T-helper 1 cell treated with Interleukin-12 subunit alpha and Interleukin-12 subunit beta and Interleukin-4 antibody, amounts not matched to agents 30 μg/mL and 1 μg/mL, for 36 hours (primary cell): ENCODE measurements at regions not wholly inside any gene's neighbourhood (a gene's known extent, or its start where the extent isn't known, plus 50 kb on each side); places are given as distances from the start of the nearest gene placed in this dataset.

ENCODE experiments used
- H3K27ac Mint-ChIP-seq: one replicate; pipeline ENCODE4 v1.8.0; 2021; ENCODE audit warnings: mild to moderate bottlenecking, mixed read lengths
- H3K27me3 Mint-ChIP-seq: one replicate; pipeline ENCODE4 v1.8.0; 2021; ENCODE audit warnings: low read depth, mixed read lengths
- H3K36me3 Mint-ChIP-seq: one replicate; pipeline ENCODE4 v1.8.0; 2021; ENCODE audit warnings: low read depth, mixed read lengths
- H3K4me1 Mint-ChIP-seq: one replicate; pipeline ENCODE4 v1.8.0; 2021; ENCODE audit warnings: low read depth, mixed read lengths
- H3K4me3 Mint-ChIP-seq: one replicate; pipeline ENCODE4 v1.8.0; 2021; ENCODE audit warnings: mild to moderate bottlenecking, moderate library complexity, mixed read lengths
- H3K9me3 Mint-ChIP-seq: one replicate; pipeline ENCODE4 v1.8.0; 2021; ENCODE audit warnings: mixed read lengths

DNA sequence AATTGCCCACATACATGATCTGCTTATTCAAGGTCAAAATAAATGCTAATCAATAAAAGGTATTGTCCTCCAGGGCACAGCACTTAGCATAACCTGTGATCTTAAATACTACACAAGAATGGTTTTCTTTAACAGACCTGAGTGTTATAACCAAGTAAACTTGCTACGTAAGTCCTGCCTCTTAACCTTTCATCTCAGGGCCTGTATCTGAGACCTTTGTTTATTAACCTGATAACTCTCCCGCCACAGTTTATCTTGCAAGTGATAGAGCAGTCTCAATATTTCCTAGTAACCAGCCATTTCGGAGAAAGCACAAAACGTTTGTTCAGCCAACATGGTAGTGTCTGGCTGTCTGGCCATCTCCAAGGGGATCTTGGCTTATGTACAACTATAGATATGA is 88.4 kb downstream of the DUSP6 start:
- H3K27ac Mint-ChIP-seq: no peak overlapping the region
- H3K4me3 Mint-ChIP-seq: no peak overlapping the region
- H3K27me3 Mint-ChIP-seq: no peaks in the 10 kb centered on the region
- H3K9me3 Mint-ChIP-seq: peaks cover 13% of the 10 kb centered on the region
- peaks cover 20% of the 10 kb centered on the region for H3K4me1 Mint-ChIP-seq
- H3K36me3 Mint-ChIP-seq: peaks cover 8% of the 10 kb centered on the region

DNA sequence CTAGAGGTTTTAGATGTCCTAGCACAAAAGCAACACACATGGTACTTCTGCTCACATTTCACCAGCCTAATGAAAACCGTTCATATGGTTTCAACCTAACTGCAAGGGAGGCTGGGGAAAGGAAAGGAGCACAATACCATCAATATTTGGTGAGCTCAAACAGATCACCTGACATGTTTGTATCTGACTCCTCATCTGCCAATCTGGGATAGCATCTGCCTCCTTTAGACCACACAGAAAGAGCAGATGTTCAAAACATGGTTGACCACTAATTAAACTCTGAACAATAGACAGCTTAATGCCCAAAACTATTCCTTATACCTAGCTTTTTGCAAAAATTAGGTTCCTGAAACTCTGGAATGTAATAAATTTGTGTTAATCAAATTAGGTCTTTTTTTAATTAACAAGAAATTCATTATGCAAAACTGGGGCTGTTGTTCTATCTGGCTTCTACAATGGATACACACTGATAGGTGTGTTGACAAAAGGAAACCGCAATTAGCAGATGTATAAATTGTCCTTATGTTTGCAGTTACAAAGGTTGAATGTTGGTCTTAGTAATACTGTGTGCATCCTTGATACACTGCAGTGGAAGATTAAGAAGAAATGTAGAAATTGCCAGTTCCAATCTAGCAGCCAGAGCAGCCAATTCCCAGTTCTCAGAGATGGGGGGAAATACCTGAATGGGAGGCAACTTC is 89.3 kb downstream of the DUSP6 start:
- Mint-ChIP-seq H3K9me3 (peaks cover 22% of the 10 kb centered on the region), H3K27ac (no peak overlapping the region), H3K27me3 (no peaks in the 10 kb centered on the region), H3K4me3 (no peak overlapping the region), H3K4me1 (peaks cover 29% of the 10 kb centered on the region), H3K36me3 (peaks cover 17% of the 10 kb centered on the region)

GRCh38 chr12:89261982-89262381 is 90.3 kb downstream of the DUSP6 start:
- Mint-ChIP-seq H3K27ac (no peak overlapping the region), H3K27me3 (no peaks in the 10 kb centered on the region), H3K4me1 (peaks cover 31% of the 10 kb centered on the region), H3K9me3 (peaks cover 29% of the 10 kb centered on the region), H3K4me3 (no peak overlapping the region), H3K36me3 (peaks cover 18% of the 10 kb centered on the region)

DNA sequence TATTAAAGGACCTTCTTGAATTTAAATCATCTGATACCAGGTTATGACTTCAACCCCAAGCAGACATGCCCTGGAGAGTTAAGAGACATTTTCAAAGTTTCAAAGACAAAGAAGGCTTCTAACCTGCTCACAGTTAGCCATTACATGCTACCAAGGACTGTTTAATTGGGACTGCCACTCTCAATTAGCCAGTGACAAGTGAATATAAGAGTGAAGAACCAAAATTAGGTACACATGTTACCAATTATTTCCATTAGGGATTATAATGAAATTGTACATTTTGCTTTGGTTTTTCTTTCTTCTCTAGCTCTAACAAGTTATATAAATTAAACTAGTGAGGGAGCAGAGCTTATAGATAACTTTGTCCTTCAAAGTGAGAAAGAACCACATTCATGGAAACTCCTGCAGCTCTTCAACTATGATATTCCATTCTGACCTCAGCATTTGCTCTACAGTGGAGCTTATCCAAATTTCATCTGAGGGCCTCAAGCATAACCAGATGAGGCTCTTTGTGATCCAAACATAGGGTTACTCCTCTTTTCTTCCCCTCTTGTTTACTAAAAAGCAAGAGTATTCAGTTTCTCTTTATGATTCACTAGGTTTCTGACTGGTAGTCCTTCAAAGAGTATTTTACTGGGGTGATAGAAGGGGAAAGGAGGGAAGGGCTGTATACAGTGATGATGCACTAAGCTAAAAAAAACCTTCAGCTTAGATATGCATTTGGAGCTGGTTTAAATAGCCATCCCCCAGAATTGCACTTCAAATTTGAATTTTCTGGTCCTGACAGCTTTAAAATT is 91.3 kb downstream of the DUSP6 start:
- H3K36me3 Mint-ChIP-seq: peaks cover 20% of the 10 kb centered on the region
- peak overlapping the region; percentile 31 for H3K27ac Mint-ChIP-seq
- peaks cover 30% of the 10 kb centered on the region for H3K9me3 Mint-ChIP-seq
- no peaks in the 10 kb centered on the region for H3K27me3 Mint-ChIP-seq
- no peak overlapping the region for H3K4me3 Mint-ChIP-seq
- H3K4me1 Mint-ChIP-seq: peaks cover 32% of the 10 kb centered on the region

DNA sequence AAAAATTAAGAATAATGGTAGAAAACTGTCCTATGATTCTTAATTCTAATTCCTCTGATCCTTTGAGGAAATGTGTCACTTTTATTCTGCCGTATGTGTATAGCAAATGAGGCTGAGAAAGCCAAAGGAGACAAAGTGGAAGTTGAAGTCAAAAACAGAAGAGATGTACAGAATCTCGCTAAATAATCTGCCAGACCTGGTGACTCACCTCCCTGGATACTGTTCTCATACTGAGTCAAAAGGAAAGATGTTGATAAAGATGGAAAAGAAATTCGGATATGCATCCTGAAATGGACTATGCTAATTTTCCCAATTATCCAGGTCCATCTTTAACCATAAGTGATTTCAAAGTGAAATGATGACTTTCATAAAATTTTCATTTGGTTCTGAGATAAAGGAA is 92.5 kb downstream of the DUSP6 start:
- Mint-ChIP-seq H3K27ac (no peak overlapping the region), H3K27me3 (no peaks in the 10 kb centered on the region), H3K4me1 (peaks cover 33% of the 10 kb centered on the region), H3K4me3 (no peak overlapping the region), H3K36me3 (peaks cover 24% of the 10 kb centered on the region), H3K9me3 (peaks cover 33% of the 10 kb centered on the region)

DNA sequence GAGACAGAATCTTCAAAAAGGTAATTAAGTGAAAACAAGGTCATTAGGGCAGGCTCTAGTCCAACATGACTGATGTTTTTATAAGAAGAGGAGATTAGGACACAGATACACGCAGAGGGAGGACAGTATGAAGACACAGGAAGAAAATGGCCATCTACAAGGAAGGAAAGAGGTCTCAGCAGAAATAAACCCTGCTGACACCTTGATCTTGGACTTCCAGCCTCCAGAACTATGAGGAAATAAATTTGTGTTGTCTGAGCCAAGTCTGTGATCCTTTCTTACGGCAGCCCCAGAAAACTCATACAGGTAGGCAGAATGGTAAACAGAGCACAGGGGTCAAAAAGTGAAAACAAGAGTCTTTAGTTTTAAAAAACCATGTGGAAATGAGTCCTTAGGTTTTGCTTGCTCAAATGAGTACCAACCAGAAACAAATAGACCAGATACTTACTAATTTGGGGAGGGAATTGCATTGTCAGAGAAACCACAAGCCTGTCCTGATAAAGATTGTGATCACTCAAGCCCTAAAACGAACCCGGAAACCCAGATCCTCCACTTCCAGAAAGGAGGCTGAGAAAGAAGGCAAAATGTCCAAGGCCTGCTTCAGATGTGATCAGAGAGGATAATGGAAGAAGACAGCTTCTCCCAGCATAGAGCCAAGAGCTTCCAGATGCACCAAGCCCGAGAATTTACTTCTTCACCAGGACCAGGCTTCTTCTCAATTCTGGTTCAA is 93.9 kb downstream of the DUSP6 start:
- Mint-ChIP-seq H3K4me3 (no peak overlapping the region), H3K4me1 (peaks cover 35% of the 10 kb centered on the region), H3K36me3 (peaks cover 21% of the 10 kb centered on the region), H3K27ac (no peak overlapping the region), H3K27me3 (no peaks in the 10 kb centered on the region), H3K9me3 (peaks cover 29% of the 10 kb centered on the region)

- H3K36me3 Mint-ChIP-seq: peaks cover 21% of the 10 kb centered on the region
- H3K4me3 Mint-ChIP-seq: no peak overlapping the region
- H3K4me1 Mint-ChIP-seq: peaks cover 35% of the 10 kb centered on the region
- H3K27ac Mint-ChIP-seq: no peak overlapping the region
- peaks cover 35% of the 10 kb centered on the region for H3K9me3 Mint-ChIP-seq
- H3K27me3 Mint-ChIP-seq: no peaks in the 10 kb centered on the region
Measured at GRCh38 chr12:89257340-89257739, 95.0 kb downstream of the DUSP6 start.

- Mint-ChIP-seq H3K27me3 (no peaks in the 10 kb centered on the region), H3K36me3 (peaks cover 28% of the 10 kb centered on the region), H3K9me3 (peaks cover 35% of the 10 kb centered on the region), H3K27ac (no peak overlapping the region), H3K4me1 (peaks cover 38% of the 10 kb centered on the region), H3K4me3 (no peak overlapping the region)
Measured at GRCh38 chr12:89256060-89256459, 96.2 kb downstream of the DUSP6 start.

GRCh38 chr12:89253488-89253887 is 98.8 kb downstream of the DUSP6 start:
- H3K27me3 Mint-ChIP-seq: no peaks in the 10 kb centered on the region
- H3K4me1 Mint-ChIP-seq: peaks cover 41% of the 10 kb centered on the region
- no peak overlapping the region for H3K4me3 Mint-ChIP-seq
- no peak overlapping the region for H3K27ac Mint-ChIP-seq
- H3K36me3 Mint-ChIP-seq: peaks cover 24% of the 10 kb centered on the region
- H3K9me3 Mint-ChIP-seq: peaks cover 26% of the 10 kb centered on the region

DNA sequence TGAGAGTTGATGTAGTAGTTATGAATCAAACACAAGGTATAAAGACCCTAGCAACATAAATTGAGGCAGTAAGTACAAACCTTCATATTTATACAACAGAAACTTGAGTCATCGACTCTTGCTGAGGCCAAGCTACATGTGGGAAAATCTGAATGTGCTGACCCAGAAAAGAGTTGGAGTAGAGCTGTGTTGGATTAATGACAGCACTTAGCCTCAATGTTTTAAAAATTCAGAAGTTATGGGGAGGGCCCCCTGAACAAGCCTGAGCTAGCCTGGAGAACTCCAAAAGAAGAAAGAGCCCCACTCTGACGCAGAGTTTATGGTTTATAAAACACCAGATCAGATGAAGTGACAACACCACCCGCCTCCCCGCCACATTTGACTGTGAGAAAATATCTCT is 100.0 kb downstream of the DUSP6 start:
- Mint-ChIP-seq H3K27ac (peak overlapping the region; percentile 23), H3K9me3 (peaks cover 20% of the 10 kb centered on the region), H3K4me1 (peaks cover 41% of the 10 kb centered on the region), H3K27me3 (no peaks in the 10 kb centered on the region), H3K36me3 (peaks cover 18% of the 10 kb centered on the region), H3K4me3 (no peak overlapping the region)

GRCh38 chr12:89251342-89252271 is 100.7 kb downstream of the DUSP6 start:
- peak overlapping the region; percentile 66 for H3K27ac Mint-ChIP-seq
- peaks cover 41% of the 10 kb centered on the region for H3K4me1 Mint-ChIP-seq

DNA sequence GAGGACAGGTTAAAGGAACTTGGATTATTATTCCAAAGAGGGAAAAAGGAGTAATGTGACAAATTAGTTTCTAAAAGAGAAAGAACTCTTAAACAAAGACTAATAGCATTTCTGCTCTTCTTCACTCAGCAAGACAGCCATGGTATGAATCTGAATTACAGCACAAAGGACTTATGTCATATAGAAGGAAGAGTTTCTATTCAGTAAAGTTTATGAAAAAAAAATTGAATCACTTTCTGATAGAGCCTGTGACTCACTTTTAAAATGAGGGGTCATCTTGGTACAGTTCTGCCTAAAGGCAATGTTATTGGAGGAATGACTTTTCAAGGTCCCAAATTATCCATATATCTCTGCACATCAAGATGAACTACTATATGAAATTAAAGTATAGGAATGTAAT is 101.7 kb downstream of the DUSP6 start:
- H3K4me3 Mint-ChIP-seq: no peak overlapping the region
- H3K36me3 Mint-ChIP-seq: peaks cover 15% of the 10 kb centered on the region
- H3K9me3 Mint-ChIP-seq: peaks cover 17% of the 10 kb centered on the region
- no peaks in the 10 kb centered on the region for H3K27me3 Mint-ChIP-seq
- peaks cover 47% of the 10 kb centered on the region for H3K4me1 Mint-ChIP-seq
- no peak overlapping the region for H3K27ac Mint-ChIP-seq

More at GRCh38 chr12:89251342-89252271, 100.7 kb downstream of the DUSP6 start:
- H3K4me3 Mint-ChIP-seq: no peak overlapping the region
- H3K36me3 Mint-ChIP-seq: peaks cover 18% of the 10 kb centered on the region
- H3K27me3 Mint-ChIP-seq: no peaks in the 10 kb centered on the region
- H3K9me3 Mint-ChIP-seq: peaks cover 17% of the 10 kb centered on the region

GRCh38 chr12:89250213-89250612 is 102.1 kb downstream of the DUSP6 start:
- peaks cover 17% of the 10 kb centered on the region for H3K9me3 Mint-ChIP-seq
- H3K4me3 Mint-ChIP-seq: no peak overlapping the region
- peaks cover 50% of the 10 kb centered on the region for H3K4me1 Mint-ChIP-seq
- no peak overlapping the region for H3K27ac Mint-ChIP-seq
- peaks cover 15% of the 10 kb centered on the region for H3K36me3 Mint-ChIP-seq
- no peaks in the 10 kb centered on the region for H3K27me3 Mint-ChIP-seq

GRCh38 chr12:89247967-89248366 is 104.3 kb downstream of the DUSP6 start:
- H3K4me1 Mint-ChIP-seq: peaks cover 67% of the 10 kb centered on the region
- H3K9me3 Mint-ChIP-seq: peaks cover 15% of the 10 kb centered on the region
- no peak overlapping the region for H3K4me3 Mint-ChIP-seq
- peaks cover 17% of the 10 kb centered on the region for H3K36me3 Mint-ChIP-seq
- H3K27me3 Mint-ChIP-seq: no peaks in the 10 kb centered on the region
- H3K27ac Mint-ChIP-seq: no peak overlapping the region
